ENCODE measurements at regions not wholly inside any gene's neighbourhood (a gene's known extent, or its start where the extent isn't known, plus 50 kb on each side); places are given as distances from the start of the nearest gene placed in this dataset.

GRCh38 chrX:10079231-10079630, 77.5 kb upstream of the CLCN4 start:
- DNase-seq (ENCODE audit: low spot score in 2 of 2): no peak

GRCh38 chrX:10083809-10084208, 73.0 kb upstream of the CLCN4 start:
- Histone ChIP-seq H3K36me3 (no peaks in the 10 kb centered on the region), H3K4me1 (peaks cover 25% of the 10 kb centered on the region), H3K27ac (peak overlapping the region; percentile 69), H3K4me3 (no peak overlapping the region), H3K9me3 (no peaks in the 10 kb centered on the region), H3K27me3 (no peaks in the 10 kb centered on the region)
- TF ChIP-seq POLR2AphosphoS5 (IDR thresholded peaks at IDR 0.05) (no peak), POLR2A (IDR thresholded peaks at IDR 0.05) (no peak), EP300 (IDR thresholded peaks at IDR 0.05) (no peak), CTCF (IDR thresholded peaks at IDR 0.05) (no peak)
- no peak for DNase-seq (ENCODE audit: low spot score in 2 of 2)
- WGBS: 67% methylated on average over 2 of the region's 2 CpGs

More at GRCh38 chrX:10079231-10079630, 77.5 kb upstream of the CLCN4 start:
- no peak for TF ChIP-seq EP300 (IDR thresholded peaks at IDR 0.05)
- Histone ChIP-seq H3K4me3 (no peak overlapping the region), H3K9me3 (no peaks in the 10 kb centered on the region), H3K36me3 (no peaks in the 10 kb centered on the region), H3K27ac (no peak overlapping the region), H3K27me3 (no peaks in the 10 kb centered on the region), H3K4me1 (peaks cover 16% of the 10 kb centered on the region)
- 83% methylated on average over 7 of the region's 7 CpGs for WGBS

GRCh38 chrX:10085223-10085622, 71.6 kb upstream of the CLCN4 start:
- TF ChIP-seq CTCF (IDR thresholded peaks at IDR 0.05): no peak
- H3K4me1 ChIP-seq: peaks cover 25% of the 10 kb centered on the region
- no peaks in the 10 kb centered on the region for H3K9me3 ChIP-seq
- H3K27ac ChIP-seq: no peak overlapping the region
- H3K36me3 ChIP-seq: no peaks in the 10 kb centered on the region
- no peaks in the 10 kb centered on the region for H3K27me3 ChIP-seq
- DNase-seq (ENCODE audit: low spot score in 2 of 2): no peak
- 26% methylated on average over 1 of the region's 1 CpG for WGBS
- no peak overlapping the region for H3K4me3 ChIP-seq

GRCh38 chrX:10086676-10087075, 70.1 kb upstream of the CLCN4 start:
- H3K27ac ChIP-seq: no peak overlapping the region
- no peaks in the 10 kb centered on the region for H3K9me3 ChIP-seq
- no peaks in the 10 kb centered on the region for H3K36me3 ChIP-seq
- H3K4me3 ChIP-seq: no peak overlapping the region
- TF ChIP-seq POLR2A (IDR thresholded peaks at IDR 0.05): no peak
- no peak for TF ChIP-seq POLR2AphosphoS5 (IDR thresholded peaks at IDR 0.05)
- TF ChIP-seq CTCF (IDR thresholded peaks at IDR 0.05): no peak
- no peak for TF ChIP-seq EP300 (IDR thresholded peaks at IDR 0.05)
- H3K4me1 ChIP-seq: peaks cover 25% of the 10 kb centered on the region
- DNase-seq (ENCODE audit: low spot score in 2 of 2): no peak
- 69% methylated on average over 8 of the region's 8 CpGs for WGBS
- no peaks in the 10 kb centered on the region for H3K27me3 ChIP-seq

- H3K9me3 ChIP-seq: no peaks in the 10 kb centered on the region
- no peaks in the 10 kb centered on the region for H3K27me3 ChIP-seq
- no peak overlapping the region for H3K27ac ChIP-seq
- peaks cover 23% of the 10 kb centered on the region for H3K4me1 ChIP-seq
- DNase-seq (ENCODE audit: low spot score in 2 of 2): no peak
- H3K4me3 ChIP-seq: no peak overlapping the region
- H3K36me3 ChIP-seq: peaks cover 3% of the 10 kb centered on the region
- no peak for TF ChIP-seq CTCF (IDR thresholded peaks at IDR 0.05)
- WGBS: 93% methylated on average over 9 of the region's 9 CpGs
These were observed 69.4 kb upstream of the CLCN4 start for GRCh38 chrX:10087391-10087790.

- H3K9me3 ChIP-seq: no peaks in the 10 kb centered on the region
- no peak overlapping the region for H3K27ac ChIP-seq
- whole genome bisulfite sequencing: 80% methylated on average over 3 of the region's 3 CpGs
- TF ChIP-seq CTCF (IDR thresholded peaks at IDR 0.05) (no peak), POLR2AphosphoS5 (IDR thresholded peaks at IDR 0.05) (no peak), POLR2A (IDR thresholded peaks at IDR 0.05) (no peak), EP300 (IDR thresholded peaks at IDR 0.05) (no peak)
- peaks cover 9% of the 10 kb centered on the region for H3K4me1 ChIP-seq
- no peaks in the 10 kb centered on the region for H3K27me3 ChIP-seq
- peaks cover 3% of the 10 kb centered on the region for H3K36me3 ChIP-seq
- no peak for DNase-seq (ENCODE audit: low spot score in 2 of 2)
- H3K4me3 ChIP-seq: no peak overlapping the region
These were observed 67.4 kb upstream of the CLCN4 start for GRCh38 chrX:10089378-10089795.
